HepG2 (cell line): ENCODE measurements at regions not wholly inside any gene's neighbourhood (a gene's known extent, or its start where the extent isn't known, plus 50 kb on each side); places are given as distances from the start of the nearest gene placed in this dataset.

Source experiments
- ATAC-seq: fragments of 200-7000 bp; cut with Tn5 transposase; 3 replicates; pipeline ENCODE4 v1.9.1; 2020; ENCODE audit warnings: mild to moderate bottlenecking, moderate library complexity
- BruUV-seq: library from RNA; stranded (reverse); fragments of 400-500 nt; replicated peaks from 2 replicates; lab custom pipeline; 2021; lab: Mats Ljungman, UMichigan
- CTCF ChIA-PET: fragments of 300-600 bp; formaldehyde crosslinking; extraction: SDS; loops from one replicate; lab custom pipeline; 2021; ENCODE audit warnings: low total read pairs, inconsistent platforms, low intra/inter-chr PET ratio; lab: Yijun Ruan, JAX
- POLR2A ChIA-PET: fragments of 350-600 bp; sonication (Branson Sonifier 250); formaldehyde crosslinking; loops from one replicate; lab custom pipeline; 2020; ENCODE audit warnings: antibody characterized with exemption, inconsistent platforms; lab: Yijun Ruan, JAX
- DNase-seq: peaks from one replicate; pipeline ENCODE4 v3.0.0-alpha.2; 2015; ENCODE audit warnings: low spot score
- FAIRE-seq: peaks from 3 replicates; lab custom pipeline; 2011; peaks lifted over from hg19 to GRCh38; lab: Jason Lieb, UNC
- H2AFZ ChIP-seq: one replicate; pipeline ENCODE4 v1.6.1; 2011; ENCODE audit warnings: low read length, inconsistent platforms
- H3K27ac ChIP-seq: fragments of 300-600 bp; 3 replicates; pipeline ENCODE4 v1.8.0; 2011; ENCODE audit warnings: mixed run types, mild to moderate bottlenecking, mixed read lengths, low read length, inconsistent platforms; ENCODE audit not compliant: insufficient read depth; ENCODE audit errors: extremely low read length
- H3K27me3 ChIP-seq, 2 experiments: fragments of 200-600 bp in 1 of 2; 2 replicates in 1 of 2; 3 replicates in 1 of 2; pipeline versions ENCODE4 v1.6.0 to v1.8.0; 2011; ENCODE audit warnings: low read length in 2 of 2, mild to moderate bottlenecking in 2 of 2, moderate library complexity in 2 of 2, inconsistent platforms in 1 of 2; ENCODE audit not compliant: insufficient read depth in 2 of 2, control insufficient read depth in 1 of 2
- H3K36me3 ChIP-seq, 2 experiments: fragments of 200-600 bp in 1 of 2; replicated peaks in 1 of 2; 2 replicates in 1 of 2; 3 replicates in 1 of 2; pipeline versions ENCODE4 v1.5.1 to v1.8.0; 2011; ENCODE audit warnings: low read length in 2 of 2, inconsistent platforms in 1 of 2; ENCODE audit not compliant: insufficient read depth in 2 of 2, control insufficient read depth in 1 of 2
- H3K4me1 ChIP-seq: 2 replicates; pipeline ENCODE4 v1.5.1; 2012; ENCODE audit warnings: low read length, inconsistent platforms; ENCODE audit not compliant: insufficient read depth
- H3K4me2 ChIP-seq: 2 replicates; pipeline ENCODE4 v1.6.0; 2011; ENCODE audit warnings: low read depth, low read length, inconsistent platforms
- H3K4me3 ChIP-seq, 3 experiments: fragments of 200-600 bp in 1 of 3; sonication (generic), shearing (Covaris generic) in 1 of 3; replicated peaks in 1 of 3; 2 replicates each; pipeline ENCODE4 v1.5.1; 2011 to 2016; ENCODE audit warnings: low read length in 3 of 3, inconsistent platforms in 2 of 3, low read depth in 2 of 3, mild to moderate bottlenecking in 2 of 3, control low read depth in 1 of 3, mixed read lengths in 1 of 3; ENCODE audit not compliant: insufficient read depth in 1 of 3
- H3K79me2 ChIP-seq: one replicate; pipeline ENCODE4 v1.6.1; 2011; ENCODE audit warnings: low read length, inconsistent platforms; ENCODE audit not compliant: insufficient read depth
- H3K9ac ChIP-seq: 2 replicates; pipeline ENCODE4 v1.6.0; 2011; ENCODE audit warnings: mild to moderate bottlenecking, low read depth, low read length, inconsistent platforms; ENCODE audit not compliant: insufficient read depth
- H3K9me3 ChIP-seq: 2 replicates; pipeline ENCODE4 v1.5.1; 2012; ENCODE audit warnings: mild to moderate bottlenecking, low read length
- H4K20me1 ChIP-seq: 2 replicates; pipeline ENCODE4 v1.6.0; 2011; ENCODE audit warnings: inconsistent platforms, mild to moderate bottlenecking, low read length, moderate library complexity; ENCODE audit not compliant: insufficient read depth
- ESRRA ChIP-seq: sonication (generic); formaldehyde crosslinking; IDR thresholded peaks from 2 replicates; pipeline ENCODE4 v1.5.1; 2020; ENCODE audit warnings: mild to moderate bottlenecking, low read depth, missing genetic modification reagents
- ETV5 ChIP-seq: IDR thresholded peaks from 2 replicates; pipeline ENCODE4 v1.6.1; 2018; ENCODE audit warnings: missing biosample characterization, missing genetic modification reagents, inconsistent platforms, borderline replicate concordance
- HCFC1 ChIP-seq: fragments of 150-350 bp; IDR thresholded peaks from 2 replicates; pipeline ENCODE4 v1.6.1; 2014; ENCODE audit warnings: low read depth, low read length
- MEIS1 ChIP-seq: sonication (generic); formaldehyde crosslinking; IDR thresholded peaks from 2 replicates; pipeline ENCODE4 v1.9.0; 2021; ENCODE audit warnings: mild to moderate bottlenecking, missing genetic modification reagents, moderate library complexity, borderline replicate concordance
- MNT ChIP-seq: fragments of 450-650 bp; IDR thresholded peaks from 2 replicates; pipeline ENCODE4 v1.6.1; 2016
- SCMH1 ChIP-seq: sonication (generic); formaldehyde crosslinking; IDR thresholded peaks from 2 replicates; pipeline ENCODE4 v1.9.0; 2021; ENCODE audit warnings: missing genetic modification reagents, mild to moderate bottlenecking, borderline replicate concordance
- SP4 ChIP-seq: sonication (generic); formaldehyde crosslinking; IDR thresholded peaks from 2 replicates; pipeline ENCODE4 v1.8.1; 2023; ENCODE audit warnings: mild to moderate bottlenecking, missing genetic modification reagents
- TBP ChIP-seq: sonication (generic); formaldehyde crosslinking; IDR thresholded peaks from 2 replicates; pipeline ENCODE4 v1.5.0; 2020; ENCODE audit warnings: missing genetic modification reagents
- THAP11 ChIP-seq: IDR thresholded peaks from 2 replicates; pipeline ENCODE4 v1.6.1; 2016; ENCODE audit warnings: missing biosample characterization, missing genetic modification reagents
- ZFP37 ChIP-seq: sonication (generic); formaldehyde crosslinking; IDR thresholded peaks from 2 replicates; pipeline ENCODE4 v1.4.0; 2020; ENCODE audit warnings: missing genetic modification reagents, borderline replicate concordance
- ZNF430 ChIP-seq: sonication (generic); formaldehyde crosslinking; IDR thresholded peaks from 2 replicates; pipeline ENCODE4 v1.9.0; 2021; ENCODE audit warnings: mild to moderate bottlenecking, missing genetic modification reagents
- ZNF567 ChIP-seq: sonication (generic); formaldehyde crosslinking; IDR thresholded peaks from 2 replicates; pipeline ENCODE4 v1.8.1; 2023; ENCODE audit warnings: mild to moderate bottlenecking, missing genetic modification reagents, borderline replicate concordance
- WGBS: methylation state at CpG from one replicate; pipeline ENCODE4 v1.1.6; 2017; ENCODE audit warnings: low lambda C conversion rate; 5-methylcytosine and 5-hydroxymethylcytosine counted together
- in situ Hi-C: cut with HindIII; loops from 2 replicates; pipeline ENCODE4 v1.10.0; 2017; ENCODE audit warnings: low pct_unique_long_range_greater_than_20kb; ENCODE audit not compliant: extremely low pct_ligation_motif_present
- intact Hi-C: fragments of 100-400 bp; cut with micrococcal nuclease; formaldehyde crosslinking; loops from one replicate; pipeline ENCODE4 v1.10.0; 2022; ENCODE audit not compliant: unreplicated experiment

DNA sequence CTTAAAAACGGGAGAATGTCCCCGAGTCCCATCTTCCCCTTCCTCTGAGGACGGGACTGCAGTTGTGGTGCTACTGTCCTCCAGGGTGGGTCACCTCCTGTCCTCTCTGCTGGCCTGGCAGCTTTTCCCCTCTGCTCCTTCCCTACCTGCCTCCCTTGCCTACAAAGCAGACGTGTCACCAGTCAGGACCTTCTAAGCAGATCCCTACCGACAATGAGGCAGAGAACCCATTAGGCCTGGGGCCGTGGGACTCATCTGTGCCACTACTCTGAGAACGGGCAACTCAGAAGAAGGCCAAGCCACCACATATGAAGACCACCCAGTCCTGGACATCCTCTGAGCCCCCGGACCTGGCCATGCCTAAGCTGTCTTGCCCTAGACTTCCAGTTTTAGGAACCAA lies 103.0 kb upstream of the TEX51 start:
- no peaks in the 10 kb centered on the region for H3K79me2 ChIP-seq
- no peaks in the 10 kb centered on the region for H3K4me1 ChIP-seq
- no peaks in the 10 kb centered on the region for H4K20me1 ChIP-seq
- in situ Hi-C loops (loop anchor here (10.0 to 25.0 kb wide), 2 partner anchors 249 to 1983 kb away; no protein-coding TSS in a partner anchor), intact Hi-C loops (no loop called here)
- no peak overlapping the region for H3K4me2 ChIP-seq
- FAIRE-seq (no peak), ATAC-seq (no peak), DNase-seq (no peak)
- no TSS peak for BruUV-seq
- H2AFZ ChIP-seq, result no peak overlapping the region
- H3K27me3 ChIP-seq, result peaks cover 1 to 57% of the 10 kb centered on the region in 2 experiments; a peak in 4 of 5 replicates
- H3K36me3 ChIP-seq, result no peaks in the 10 kb centered on the region
- 25% methylated on average over 8 of the region's 8 CpGs for WGBS
- POLR2A ChIA-PET, result no interaction called here
- no peaks in the 10 kb centered on the region for H3K9me3 ChIP-seq
- CTCF ChIA-PET, result no interaction called here
- H3K27ac ChIP-seq, result no peak overlapping the region
- TF ChIP-seq HCFC1 (no peak), SCMH1 (CRISPR knock-in tag) (no peak), ESRRA (no peak), ZFP37 (CRISPR knock-in tag) (no peak), TBP (no peak), ETV5 (CRISPR knock-in tag) (no peak), THAP11 (CRISPR knock-in tag) (no peak), SP4 (no peak)
- H3K9ac ChIP-seq, result no peak overlapping the region
- no peak overlapping the region for H3K4me3 ChIP-seq

- 36% methylated on average over 14 of the region's 14 CpGs for WGBS
- H3K4me3 ChIP-seq, result no peak overlapping the region
- TF ChIP-seq ZNF567 (CRISPR knock-in tag), result no peak
- TF ChIP-seq ZNF430, result no peak
- no peak for TF ChIP-seq MEIS1 (CRISPR knock-in tag)
- peak; percentile 94 for TF ChIP-seq MNT
- TF ChIP-seq, all 625 proteins: peak for 1
- H3K9ac ChIP-seq, result no peak overlapping the region
- no peak overlapping the region for H3K27ac ChIP-seq
- H3K4me2 ChIP-seq, result no peak overlapping the region
- peaks cover 1 to 64% of the 10 kb centered on the region in 2 experiments; a peak in 4 of 5 replicates for H3K27me3 ChIP-seq
- FAIRE-seq (no peak), DNase-seq (no peak), ATAC-seq (no peak)
- H3K4me1 ChIP-seq, result no peaks in the 10 kb centered on the region
- no TSS peak for BruUV-seq
- H2AFZ ChIP-seq, result no peak overlapping the region
- H3K36me3 ChIP-seq, result no peaks in the 10 kb centered on the region
- ChIA-PET POLR2A (no interaction called here), CTCF (no interaction called here)
- intact Hi-C loops (no loop called here), in situ Hi-C loops (loop anchor here (10.0 to 25.0 kb wide), 2 partner anchors 248 to 1985 kb away; no protein-coding TSS in a partner anchor)
- no peaks in the 10 kb centered on the region for H3K79me2 ChIP-seq
- H4K20me1 ChIP-seq, result no peaks in the 10 kb centered on the region
- no peaks in the 10 kb centered on the region for H3K9me3 ChIP-seq
These were observed 101.6 kb upstream of the TEX51 start for GRCh38 chr2:126796931-126797621.
